Vagina (tissue), 2 donors: ENCODE measurements at regions not wholly inside any gene's neighbourhood (a gene's known extent, or its start where the extent isn't known, plus 50 kb on each side); places are given as distances from the start of the nearest gene placed in this dataset.

ENCODE experiments used
- POLR2A ChIP-seq, 2 donors: fragments of 450-650 bp; IDR thresholded peaks; one replicate each; pipeline ENCODE4 v1.6.1; 2017; ENCODE audit warnings: antibody characterized with exemption in 2 of 2, mild to moderate bottlenecking in 2 of 2, moderate library complexity in 2 of 2
- POLR2AphosphoS5 ChIP-seq, 2 donors: sonication (generic); formaldehyde crosslinking; IDR thresholded peaks; one replicate each; pipeline ENCODE4 v1.9.0; 2017; ENCODE audit warnings: antibody characterized with exemption in 2 of 2, mild to moderate bottlenecking in 2 of 2, low read depth in 1 of 2; ENCODE audit not compliant: insufficient read depth in 1 of 2
- TF ChIP-seq, protein P1 (sequence below), 3 experiments: fragments of 450-650 bp in 2 of 3; fragments of 200-600 bp in 1 of 3; sonication (generic) in 1 of 3; IDR thresholded peaks; one replicate each; pipeline ENCODE4 v1.5.1; 2017 to 2019; ENCODE audit warnings: antibody characterized with exemption in 3 of 3, mild to moderate bottlenecking in 2 of 3, moderate library complexity in 2 of 3

DNA sequence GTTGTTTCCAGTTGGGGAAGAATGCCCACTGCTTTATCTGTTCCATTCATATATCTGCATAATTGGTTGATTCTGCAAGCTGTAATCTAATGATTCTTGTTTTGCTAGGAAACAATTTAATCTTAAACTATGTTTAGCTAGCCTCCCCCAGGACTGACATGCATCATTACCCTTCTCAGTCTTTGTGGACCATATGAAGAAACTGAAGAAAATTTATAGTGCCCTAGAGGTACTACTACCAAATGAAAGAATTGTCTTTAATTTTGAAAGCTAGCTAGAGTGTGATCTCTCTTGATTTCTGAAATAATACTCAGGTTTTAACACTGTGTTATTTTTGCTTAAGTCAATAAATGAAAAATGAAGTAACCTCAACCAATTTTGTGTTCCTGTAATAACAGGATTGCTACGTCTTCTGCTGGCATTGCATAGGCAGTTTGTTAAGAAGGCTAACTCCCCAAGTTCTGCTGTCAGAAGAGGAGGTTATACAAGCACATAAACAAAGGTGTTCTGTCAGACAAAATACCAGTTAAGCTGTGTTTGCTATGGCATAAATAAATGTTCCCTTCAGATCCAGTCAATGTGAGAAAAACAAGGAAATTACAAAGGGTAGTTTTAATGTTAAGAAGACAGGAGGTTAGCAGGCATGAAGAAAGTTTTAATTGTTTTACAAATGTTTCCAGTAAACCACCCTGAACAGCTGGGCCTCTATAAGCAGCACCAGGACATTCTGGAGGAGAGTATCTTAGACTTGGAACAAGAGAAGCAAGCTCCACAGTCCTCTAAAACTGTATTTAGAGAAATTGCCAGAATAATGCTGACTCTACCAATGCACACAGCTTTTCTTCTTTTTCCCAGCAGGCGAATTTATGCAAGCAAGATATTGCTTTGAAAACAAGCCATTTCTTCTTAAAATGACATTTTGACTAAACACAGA lies 90.3 kb upstream of the CTTNBP2 start:
- TF ChIP-seq, protein P1, sequence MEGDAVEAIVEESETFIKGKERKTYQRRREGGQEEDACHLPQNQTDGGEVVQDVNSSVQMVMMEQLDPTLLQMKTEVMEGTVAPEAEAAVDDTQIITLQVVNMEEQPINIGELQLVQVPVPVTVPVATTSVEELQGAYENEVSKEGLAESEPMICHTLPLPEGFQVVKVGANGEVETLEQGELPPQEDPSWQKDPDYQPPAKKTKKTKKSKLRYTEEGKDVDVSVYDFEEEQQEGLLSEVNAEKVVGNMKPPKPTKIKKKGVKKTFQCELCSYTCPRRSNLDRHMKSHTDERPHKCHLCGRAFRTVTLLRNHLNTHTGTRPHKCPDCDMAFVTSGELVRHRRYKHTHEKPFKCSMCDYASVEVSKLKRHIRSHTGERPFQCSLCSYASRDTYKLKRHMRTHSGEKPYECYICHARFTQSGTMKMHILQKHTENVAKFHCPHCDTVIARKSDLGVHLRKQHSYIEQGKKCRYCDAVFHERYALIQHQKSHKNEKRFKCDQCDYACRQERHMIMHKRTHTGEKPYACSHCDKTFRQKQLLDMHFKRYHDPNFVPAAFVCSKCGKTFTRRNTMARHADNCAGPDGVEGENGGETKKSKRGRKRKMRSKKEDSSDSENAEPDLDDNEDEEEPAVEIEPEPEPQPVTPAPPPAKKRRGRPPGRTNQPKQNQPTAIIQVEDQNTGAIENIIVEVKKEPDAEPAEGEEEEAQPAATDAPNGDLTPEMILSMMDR (IDR thresholded peaks at IDR 0.05), result no peak
- TF ChIP-seq POLR2AphosphoS5 (IDR thresholded peaks at IDR 0.05; ENCODE audit: insufficient read depth in 1 of 2, low read depth in 1 of 2) (no peak), POLR2A (IDR thresholded peaks at IDR 0.05) (no peak)
